ENCODE measurements at regions not wholly inside any gene's neighbourhood (a gene's known extent, or its start where the extent isn't known, plus 50 kb on each side); places are given as distances from the start of the nearest gene placed in this dataset.

GRCh38 chr2:149806651-149807050 is 219.1 kb upstream of the MMADHC start:
- TF ChIP-seq CTCF (IDR thresholded peaks at IDR 0.05) (no peak), POLR2A (IDR thresholded peaks at IDR 0.05) (no peak), EP300 (IDR thresholded peaks at IDR 0.05) (no peak)

Measured in suprapubic skin (tissue), 3 donors.